H1 (cell line): ENCODE measurements at regions not wholly inside any gene's neighbourhood (a gene's known extent, or its start where the extent isn't known, plus 50 kb on each side); places are given as distances from the start of the nearest gene placed in this dataset.

Experiments used
- CTCF ChIA-PET: fragments of 300-600 bp; sonication (Branson Sonifier 250); formaldehyde crosslinking; loops from one replicate; lab custom pipeline; 2021; ENCODE audit not compliant: partially characterized antibody; lab: Charles Lee
- POLR2A ChIA-PET: fragments of 300-600 bp; sonication (Branson Sonifier 250); formaldehyde crosslinking; loops from one replicate; lab custom pipeline; 2021; ENCODE audit warnings: inconsistent platforms; ENCODE audit not compliant: partially characterized antibody; lab: Charles Lee
- DNase-seq, 2 experiments: peaks; one replicate each; pipeline versions ENCODE4 v3.0.0 to v3.0.0-alpha.2; 2010 to 2022; ENCODE audit warnings: low spot score in 2 of 2, low read depth in 1 of 2, mixed read lengths in 1 of 2
- FAIRE-seq: peaks from 2 replicates; lab custom pipeline; 2011; peaks lifted over from hg19 to GRCh38; lab: Jason Lieb, UNC
- H2AFZ ChIP-seq: 2 replicates; pipeline ENCODE4 v1.8.1; 2012; ENCODE audit warnings: low read length, inconsistent platforms
- H2AK5ac ChIP-seq: 2 replicates; pipeline ENCODE4 v1.6.1; 2013; ENCODE audit warnings: low read depth, low read length
- H2BK120ac ChIP-seq: replicated peaks from 2 replicates; pipeline ENCODE3; 2013; ENCODE audit warnings: low read depth, low read length, inconsistent platforms
- H2BK12ac ChIP-seq: 2 replicates; pipeline ENCODE4 v1.6.1; 2013; ENCODE audit warnings: low read depth, low read length
- H2BK15ac ChIP-seq: 2 replicates; pipeline ENCODE4 v1.6.1; 2013; ENCODE audit warnings: low read length
- H2BK20ac ChIP-seq: 2 replicates; pipeline ENCODE4 v1.6.1; 2013; ENCODE audit warnings: low read length
- H2BK5ac ChIP-seq: 2 replicates; pipeline ENCODE4 v1.6.1; 2013; ENCODE audit warnings: low read depth, low read length
- H3K14ac ChIP-seq: 2 replicates; pipeline ENCODE4 v1.6.1; 2013; ENCODE audit warnings: inconsistent platforms; ENCODE audit not compliant: insufficient read length
- H3K18ac ChIP-seq: 2 replicates; pipeline ENCODE4 v1.6.1; 2013; ENCODE audit warnings: low read length; ENCODE audit errors: extremely low read depth
- H3K23ac ChIP-seq: 2 replicates; pipeline ENCODE4 v1.6.1; 2013; ENCODE audit warnings: inconsistent platforms; ENCODE audit not compliant: insufficient read length
- H3K23me2 ChIP-seq: 2 replicates; pipeline ENCODE4 v1.6.1; 2013; ENCODE audit warnings: low read depth, low read length
- H3K27ac ChIP-seq: 2 replicates; pipeline ENCODE4 v1.6.1; 2011; ENCODE audit warnings: low read depth, low read length, inconsistent platforms
- H3K27me3 ChIP-seq, 4 experiments: replicated peaks in 1 of 4; 1 replicate in 1 of 4; 2 replicates in 3 of 4; pipeline versions ENCODE4 v1.6.1 to v1.8.1; 2011 to 2013; ENCODE audit warnings: low read length in 3 of 4, mild to moderate bottlenecking in 3 of 4, inconsistent platforms in 2 of 4, mixed read lengths in 2 of 4, moderate library complexity in 1 of 4; ENCODE audit not compliant: control insufficient read depth in 3 of 4, insufficient read depth in 3 of 4; ENCODE audit errors: extremely low read depth in 1 of 4
- H3K36me3 ChIP-seq, 4 experiments: 2 replicates each; pipeline versions ENCODE4 v1.6.1 to v1.8.1; 2011 to 2013; ENCODE audit warnings: mild to moderate bottlenecking in 4 of 4, low read length in 3 of 4, moderate library complexity in 2 of 4, control low read depth in 1 of 4, inconsistent platforms in 1 of 4; ENCODE audit not compliant: insufficient read depth in 4 of 4, control insufficient read depth in 2 of 4
- H3K4ac ChIP-seq: replicated peaks from 2 replicates; pipeline ENCODE3; 2013; ENCODE audit warnings: low read length, low read depth, mixed read lengths, inconsistent platforms; ENCODE audit not compliant: insufficient read length
- H3K4me1 ChIP-seq, 4 experiments: replicated peaks in 1 of 4; 1 replicate in 1 of 4; 2 replicates in 3 of 4; pipeline versions ENCODE4 v1.6.1 to v1.8.1; 2011 to 2013; ENCODE audit warnings: low read length in 3 of 4, inconsistent platforms in 2 of 4, mixed read lengths in 1 of 4; ENCODE audit not compliant: insufficient read depth in 4 of 4, control insufficient read depth in 3 of 4
- H3K4me2 ChIP-seq, 2 experiments: 2 replicates each; pipeline versions ENCODE4 v1.6.1 to v1.8.1; 2011 to 2013; ENCODE audit warnings: low read depth in 2 of 2, low read length in 2 of 2, control low read depth in 1 of 2, inconsistent platforms in 1 of 2, mild to moderate bottlenecking in 1 of 2; ENCODE audit not compliant: insufficient read depth in 1 of 2
- H3K4me3 ChIP-seq, 4 experiments: fragments of 200-600, 300-600 bp in 1 of 4; sonication (generic), shearing (Covaris generic), sonication (Bioruptor Twin) in 1 of 4; 2 replicates each; pipeline versions ENCODE4 v1.5.1 to v1.8.1; 2011 to 2016; ENCODE audit warnings: low read length in 4 of 4, low read depth in 3 of 4, control low read depth in 2 of 4, inconsistent platforms in 2 of 4, mild to moderate bottlenecking in 2 of 4, mixed read lengths in 1 of 4, moderate library complexity in 1 of 4; ENCODE audit not compliant: insufficient read depth in 2 of 4; ENCODE audit errors: extremely low read depth in 1 of 4
- H3K56ac ChIP-seq: replicated peaks from 2 replicates; pipeline ENCODE3; 2013; ENCODE audit warnings: low read depth, mild to moderate bottlenecking, mixed read lengths, low read length, inconsistent platforms; ENCODE audit not compliant: insufficient read length
- H3K79me1 ChIP-seq: 2 replicates; pipeline ENCODE4 v1.6.1; 2013; ENCODE audit warnings: low read depth, low read length, control low read depth
- H3K79me2 ChIP-seq, 2 experiments: 2 replicates each; pipeline versions ENCODE4 v1.6.1 to v1.8.1; 2012 to 2013; ENCODE audit warnings: low read length in 2 of 2, mild to moderate bottlenecking in 2 of 2, inconsistent platforms in 1 of 2; ENCODE audit not compliant: insufficient read depth in 2 of 2, control insufficient read depth in 1 of 2
- H3K9ac ChIP-seq, 4 experiments: replicated peaks in 1 of 4; 1 replicate in 1 of 4; 2 replicates in 3 of 4; pipeline versions ENCODE4 v1.6.1 to v1.8.1; 2011 to 2013; ENCODE audit warnings: low read depth in 3 of 4, low read length in 3 of 4, control low read depth in 2 of 4, mild to moderate bottlenecking in 2 of 4, moderate library complexity in 2 of 4, inconsistent platforms in 1 of 4; ENCODE audit errors: extremely low read depth in 1 of 4
- H3K9me3 ChIP-seq, 2 experiments: 2 replicates each; pipeline versions ENCODE4 v1.6.1 to v1.8.1; 2012 to 2013; ENCODE audit warnings: mild to moderate bottlenecking in 2 of 2, moderate library complexity in 2 of 2, control low read depth in 1 of 2, inconsistent platforms in 1 of 2, low read depth in 1 of 2, low read length in 1 of 2, mixed read lengths in 1 of 2; ENCODE audit not compliant: insufficient read depth in 2 of 2
- H4K20me1 ChIP-seq, 2 experiments: replicated peaks in 1 of 2; 2 replicates each; pipeline versions ENCODE3 to v1.8.1; 2011 to 2013; ENCODE audit warnings: inconsistent platforms in 2 of 2, low read length in 2 of 2, mild to moderate bottlenecking in 1 of 2; ENCODE audit not compliant: insufficient read depth in 2 of 2, control insufficient read depth in 1 of 2
- H4K5ac ChIP-seq: 2 replicates; pipeline ENCODE4 v1.6.1; 2013; ENCODE audit warnings: low read length, low read depth, mixed read lengths, inconsistent platforms; ENCODE audit not compliant: insufficient read length
- H4K8ac ChIP-seq: 2 replicates; pipeline ENCODE4 v1.8.0; 2013; ENCODE audit warnings: mild to moderate bottlenecking, moderate library complexity, low read length, inconsistent platforms; ENCODE audit not compliant: insufficient read depth; ENCODE audit errors: extremely low read depth
- H4K91ac ChIP-seq: replicated peaks from 2 replicates; pipeline ENCODE3; 2013; ENCODE audit warnings: low read length, mixed read lengths, inconsistent platforms; ENCODE audit not compliant: insufficient read length
- CREB1 ChIP-seq: IDR thresholded peaks from 2 replicates; pipeline ENCODE4 v1.6.1; 2012; ENCODE audit warnings: inconsistent platforms
- CTCF ChIP-seq, 3 experiments: IDR thresholded peaks; 1 replicate in 2 of 3; 2 replicates in 1 of 3; pipeline versions ENCODE4 v1.5.1 to v1.6.1; 2011; ENCODE audit warnings: low read length in 3 of 3, mild to moderate bottlenecking in 3 of 3, inconsistent platforms in 2 of 3, low read depth in 1 of 3, moderate library complexity in 1 of 3; ENCODE audit not compliant: insufficient read depth in 1 of 3; ENCODE audit errors: control extremely low read depth in 1 of 3
- EZH2 ChIP-seq: fragments of 200-600 bp; sonication (generic); IDR thresholded peaks from 2 replicates; pipeline ENCODE4 v1.7.1; 2012; ENCODE audit warnings: low read depth, mild to moderate bottlenecking, moderate library complexity, low read length, inconsistent platforms; ENCODE audit not compliant: severe bottlenecking
- HDAC6 ChIP-seq: IDR thresholded peaks from one replicate; pipeline ENCODE4 v1.7.1; 2012; ENCODE audit warnings: low read depth, mild to moderate bottlenecking, inconsistent platforms, low read length, moderate library complexity
- JUND ChIP-seq: IDR thresholded peaks from 2 replicates; pipeline ENCODE4 v1.6.1; 2011; ENCODE audit warnings: mild to moderate bottlenecking, improper control_type of control experiment, low read length
- POLR2AphosphoS5 ChIP-seq: IDR thresholded peaks from 2 replicates; pipeline ENCODE4 v1.6.1; 2011; ENCODE audit warnings: low read depth, low read length
- POU5F1 ChIP-seq: IDR thresholded peaks from 2 replicates; pipeline ENCODE4 v1.6.1; 2011; ENCODE audit warnings: low read depth, mild to moderate bottlenecking, low read length, moderate library complexity
- SIN3A ChIP-seq, 2 experiments: IDR thresholded peaks in 1 of 2; conservative IDR thresholded peaks in 1 of 2; 2 replicates each; pipeline ENCODE4 v1.6.1; 2011 to 2012; ENCODE audit warnings: low read length in 2 of 2, improper control_type of control experiment in 1 of 2, low read depth in 1 of 2, mild to moderate bottlenecking in 1 of 2
- SIX5 ChIP-seq: IDR thresholded peaks from 2 replicates; pipeline ENCODE4 v1.6.1; 2011; ENCODE audit warnings: mild to moderate bottlenecking, low read depth, low read length
- SP1 ChIP-seq: IDR thresholded peaks from 2 replicates; pipeline ENCODE4 v1.6.1; 2011; ENCODE audit warnings: low read depth, low read length
- SUZ12 ChIP-seq: fragments of 200-600 bp; sonication (generic); IDR thresholded peaks from 2 replicates; pipeline ENCODE4 v1.6.1; 2012; ENCODE audit warnings: mild to moderate bottlenecking, inconsistent platforms, low read length, moderate library complexity, mixed read lengths
- TEAD4 ChIP-seq: IDR thresholded peaks from 2 replicates; pipeline ENCODE4 v1.6.1; 2012; ENCODE audit warnings: low read depth, low read length, inconsistent platforms, mixed read lengths
- YY1 ChIP-seq: IDR thresholded peaks from 2 replicates; pipeline ENCODE4 v1.6.1; 2011; ENCODE audit warnings: low read depth, mild to moderate bottlenecking, low read length
- WGBS, 2 experiments: shearing (Covaris generic) in 1 of 2; methylation state at CpG; one replicate each; pipeline versions ENCODE4 v1.1.6 to v1.1.7; 2013 to 2015; ENCODE audit warnings: low lambda C conversion rate in 2 of 2, mixed read lengths in 2 of 2, inconsistent platforms in 1 of 2, low coverage in 1 of 2, missing lambda C conversion rate in 1 of 2; ENCODE audit not compliant: insufficient replicate concordance in 2 of 2, insufficient coverage in 1 of 2, insufficient read length in 1 of 2; ENCODE audit errors: extremely low coverage in 1 of 2, missing lambda C conversion rate in 1 of 2; 5-methylcytosine and 5-hydroxymethylcytosine counted together

GRCh38 chr16:51696376-51696775 lies 545.3 kb upstream of the SALL1 start:
- DNase-seq (no peak), FAIRE-seq (no peak)
- Histone ChIP-seq H3K18ac (no peak overlapping the region), H4K20me1 (no peaks in the 10 kb centered on the region), H3K9me3 (peaks cover 1 to 8% of the 10 kb centered on the region in 2 experiments; a peak in 3 of 4 replicates), H4K5ac (no peak overlapping the region), H2AK5ac (no peak overlapping the region), H3K36me3 (no peaks in the 10 kb centered on the region), H3K56ac (no peak overlapping the region), H2BK20ac (no peak overlapping the region), H3K4ac (no peak overlapping the region), H3K4me3 (no peak overlapping the region), H3K23ac (no peak overlapping the region), H4K91ac (no peak overlapping the region), H4K8ac (no peak overlapping the region), H2AFZ (0 out of 2 replicates have a peak overlapping the region, but pooled peaks have one; percentile 31), H2BK12ac (no peak overlapping the region), H3K4me1 (no peaks in the 10 kb centered on the region; a peak in 1 of 7 replicates), H3K27ac (no peak overlapping the region), H3K23me2 (no peaks in the 10 kb centered on the region), H3K79me1 (no peaks in the 10 kb centered on the region), H2BK15ac (no peak overlapping the region), H3K14ac (no peak overlapping the region), H3K79me2 (no peaks in the 10 kb centered on the region), H2BK120ac (no peak overlapping the region), H3K9ac (no peak overlapping the region), H2BK5ac (no peak overlapping the region), H3K27me3 (no peaks in the 10 kb centered on the region; a peak in 1 of 7 replicates), H3K4me2 (no peak overlapping the region)
- WGBS, 2 experiments = 87% methylated on average over 3 of the region's 3 CpGs; no CpG with 5 or more reads in 1 of the 2 experiments
- ChIA-PET CTCF (no interaction called here), POLR2A (no interaction called here)
- no peak for TF ChIP-seq POU5F1
- no peak for TF ChIP-seq SP1
- no peak for TF ChIP-seq SIX5
- no peak for TF ChIP-seq POLR2AphosphoS5
- no peak for TF ChIP-seq EZH2
- no peak for TF ChIP-seq CTCF (IDR thresholded peaks at IDR 0.05; ENCODE audit: control extremely low read depth in 1 of 3, insufficient read depth in 1 of 3, low read depth in 1 of 3, low read length in 3 of 3)
- no peak for TF ChIP-seq YY1
- no peak for TF ChIP-seq SUZ12
- TF ChIP-seq JUND = no peak
- no peak for TF ChIP-seq SIN3A (conservative IDR thresholded peaks at IDR 0.05 in 1 of 2, IDR thresholded peaks at IDR 0.05 in 1 of 2; ENCODE audit: low read depth in 1 of 2, low read length in 2 of 2)
- TF ChIP-seq TEAD4 = no peak
- no peak for TF ChIP-seq CREB1
- no peak for TF ChIP-seq HDAC6
